ENCODE measurements at regions not wholly inside any gene's neighbourhood (a gene's known extent, or its start where the extent isn't known, plus 50 kb on each side); places are given as distances from the start of the nearest gene placed in this dataset.
A peak's percentile ranks its signal among the peaks of the same experiment; 100 is the strongest.

GRCh38 chr5:84535281-84535680, 150.6 kb upstream of the EDIL3 start:
- H3K4me2 ChIP-seq (ENCODE audit: low read length): no peak overlapping the region
- POLR2A ChIA-PET: no interaction called here

GRCh38 chr5:84524491-84524890, 139.8 kb upstream of the EDIL3 start:
- Histone ChIP-seq H3K9me3 (ENCODE audit: control insufficient read depth in 1 of 2, insufficient read depth in 1 of 2, low read depth in 1 of 2, low read length in 2 of 2) (no peaks in the 10 kb centered on the region), H3K36me3 (ENCODE audit: control insufficient read depth in 1 of 2, insufficient read depth in 2 of 2, low read length in 2 of 2) (no peaks in the 10 kb centered on the region), H3K4me2 (ENCODE audit: low read length) (no peak overlapping the region), H3K4me1 (ENCODE audit: control insufficient read depth in 1 of 2, insufficient read depth in 2 of 2, low read length in 2 of 2) (no peaks in the 10 kb centered on the region; a peak in 1 of 4 replicates), H3K27ac (ENCODE audit: low read depth, low read length) (no peak overlapping the region), H3K79me2 (ENCODE audit: insufficient read depth, low read length) (no peaks in the 10 kb centered on the region), H3K9me2 (ENCODE audit: insufficient read depth) (no peaks in the 10 kb centered on the region), H3K4me3 (replicated peaks in 1 of 2; ENCODE audit: low read depth in 1 of 2, low read length in 2 of 2) (no peak overlapping the region), H4K20me1 (ENCODE audit: insufficient read depth) (no peaks in the 10 kb centered on the region), H2AFZ (ENCODE audit: low read depth, low read length, poor library complexity, severe bottlenecking) (no peak overlapping the region), H3K9ac (ENCODE audit: low read length) (no peak overlapping the region), H3K27me3 (ENCODE audit: insufficient read depth, low read length) (no peaks in the 10 kb centered on the region)
- no peak for ATAC-seq
- DNase-seq (ENCODE audit: low read depth, low spot score): no peak
- no TSS peak for BruUV-seq (replicated peaks)
- TF ChIP-seq YY1 (IDR thresholded peaks at IDR 0.05; ENCODE audit: extremely low read depth, insufficient replicate concordance, low read depth, low read length) (no peak), ATF3 (IDR thresholded peaks at IDR 0.05) (no peak), ZNF274 (IDR thresholded peaks at IDR 0.05; ENCODE audit: low read depth, low read length) (no peak)
- intact Hi-C loops (cut with micrococcal nuclease): no loop called here
- ChIA-PET CTCF (no interaction called here), RAD21 (ENCODE audit: low non-redundant PET in 1 of 2, low total read pairs in 2 of 2, uncharacterized antibody in 2 of 2, unreplicated experiment in 2 of 2) (no interaction called here), POLR2A (no interaction called here)

More at GRCh38 chr5:84535281-84535680, 150.6 kb upstream of the EDIL3 start:
- no peak overlapping the region for H3K9ac ChIP-seq (ENCODE audit: low read length)
- no peak overlapping the region for H3K4me3 ChIP-seq (replicated peaks in 1 of 2; ENCODE audit: low read depth in 1 of 2, low read length in 2 of 2)
- no peaks in the 10 kb centered on the region for H3K9me3 ChIP-seq (ENCODE audit: control insufficient read depth in 1 of 2, insufficient read depth in 1 of 2, low read depth in 1 of 2, low read length in 2 of 2)
- CTCF ChIA-PET: no interaction called here
- RAD21 ChIA-PET (ENCODE audit: low non-redundant PET in 1 of 2, low total read pairs in 2 of 2, uncharacterized antibody in 2 of 2, unreplicated experiment in 2 of 2): no interaction called here
- peak overlapping the region; percentile 20 for H2AFZ ChIP-seq (ENCODE audit: low read depth, low read length, poor library complexity, severe bottlenecking)
- H3K27ac ChIP-seq (ENCODE audit: low read depth, low read length): no peak overlapping the region
- DNase-seq (ENCODE audit: low read depth, low spot score) (no peak), ATAC-seq (no peak)
- H3K27me3 ChIP-seq (ENCODE audit: insufficient read depth, low read length): no peaks in the 10 kb centered on the region
- H3K9me2 ChIP-seq (ENCODE audit: insufficient read depth): no peaks in the 10 kb centered on the region
- no peaks in the 10 kb centered on the region for H3K36me3 ChIP-seq (ENCODE audit: control insufficient read depth in 1 of 2, insufficient read depth in 2 of 2, low read length in 2 of 2)
- H3K4me1 ChIP-seq (ENCODE audit: control insufficient read depth in 1 of 2, insufficient read depth in 2 of 2, low read length in 2 of 2): no peaks in the 10 kb centered on the region
- no peak for TF ChIP-seq CBX3 (IDR thresholded peaks at IDR 0.05; ENCODE audit: low read depth)
- no peak for TF ChIP-seq EGR1 (IDR thresholded peaks at IDR 0.05; ENCODE audit: low read depth)
- no peak for TF ChIP-seq CTCF (IDR thresholded peaks at IDR 0.05 in 2 of 3, conservative IDR thresholded peaks at IDR 0.05 in 1 of 3; ENCODE audit: borderline replicate concordance in 1 of 3, insufficient read depth in 1 of 3, low read depth in 2 of 3, low read length in 2 of 3)
- no peak for TF ChIP-seq YY1 (IDR thresholded peaks at IDR 0.05; ENCODE audit: extremely low read depth, insufficient replicate concordance, low read depth, low read length)
- no peak for TF ChIP-seq MAX (IDR thresholded peaks at IDR 0.05)
- intact Hi-C loops (cut with micrococcal nuclease): no loop called here
- H3K79me2 ChIP-seq (ENCODE audit: insufficient read depth, low read length): no peaks in the 10 kb centered on the region
- no peaks in the 10 kb centered on the region for H4K20me1 ChIP-seq (ENCODE audit: insufficient read depth)
- no TSS peak for BruUV-seq (replicated peaks)

All from HCT116 (cell line).